ENCODE measurements at regions not wholly inside any gene's neighbourhood (a gene's known extent, or its start where the extent isn't known, plus 50 kb on each side); places are given as distances from the start of the nearest gene placed in this dataset.

- ChIA-PET POLR2A (interaction anchor here (0.5 to 0.6 kb wide), 2 partner anchors 9 to 295 kb away, joined by 3 read pairs; no protein-coding TSS in a partner anchor), CTCF (interaction anchor here (0.6 to 1.4 kb wide), 12 partner anchors 8 to 319 kb away, joined by 3 to 9 read pairs (median 4); no protein-coding TSS in a partner anchor)
- no peaks in the 10 kb centered on the region for H3K36me3 Mint-ChIP-seq
- no peaks in the 10 kb centered on the region for H3K27me3 Mint-ChIP-seq (ENCODE audit: low read depth)
- TF ChIP-seq CTCF (IDR thresholded peaks at IDR 0.05) = peak; percentile 76
- no peak for TF ChIP-seq NR1H2 (CRISPR knock-in tag; IDR thresholded peaks at IDR 0.05)
- TF ChIP-seq MAX (CRISPR knock-in tag; IDR thresholded peaks at IDR 0.05) = no peak
- TF ChIP-seq HMGXB4 (CRISPR knock-in tag; IDR thresholded peaks at IDR 0.05) = no peak
- TF ChIP-seq ELF4 (CRISPR knock-in tag; IDR thresholded peaks at IDR 0.05; ENCODE audit: low read depth) = no peak
- TF ChIP-seq FOXP4 (CRISPR knock-in tag; IDR thresholded peaks at IDR 0.05) = no peak
- TF ChIP-seq ZNF423 (CRISPR knock-in tag; IDR thresholded peaks at IDR 0.05) = no peak
- H3K4me1 Mint-ChIP-seq = 0 out of 2 replicates have a peak, but pooled peaks cover 8% of the 10 kb centered on the region
- DNase-seq (ENCODE audit: low spot score) = no peak
- no peaks in the 10 kb centered on the region for H3K9me3 Mint-ChIP-seq
- no peak overlapping the region for H3K27ac Mint-ChIP-seq
- ATAC-seq = no peak
- H3K4me3 Mint-ChIP-seq = no peak overlapping the region
Observed at GRCh38 chr10:55091691-55092328, 290.8 kb upstream of the PCDH15 start.

DNA sequence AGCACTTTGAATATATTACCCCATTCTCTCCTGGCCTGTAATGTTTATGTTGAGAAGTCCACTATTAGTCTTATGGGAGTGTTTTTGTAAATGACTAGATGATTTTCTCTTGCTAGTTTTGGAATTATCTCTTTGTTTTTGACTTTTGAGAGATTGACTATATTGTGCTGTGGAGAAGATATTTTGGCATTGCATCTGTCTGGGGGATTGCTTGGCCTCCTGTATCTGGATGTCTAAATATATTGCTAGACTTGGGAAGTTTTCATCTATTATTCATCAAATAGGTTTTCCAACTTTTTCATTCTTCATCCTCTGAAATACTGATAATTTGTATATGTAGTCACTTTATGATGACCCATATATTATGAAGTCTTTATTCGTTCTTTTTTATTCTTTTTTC lies 277.1 kb upstream of the PCDH15 start:
- no peak for ATAC-seq
- Mint-ChIP-seq H3K36me3 (no peaks in the 10 kb centered on the region), H3K27me3 (ENCODE audit: low read depth) (no peaks in the 10 kb centered on the region), H3K27ac (no peak overlapping the region), H3K4me3 (no peak overlapping the region), H3K9me3 (peaks cover 12% of the 10 kb centered on the region; the same call in 1 of the 2 replicates), H3K4me1 (peaks cover 7% of the 10 kb centered on the region)
- DNase-seq (ENCODE audit: low spot score) = no peak
- ChIA-PET CTCF (no interaction called here), POLR2A (no interaction called here)
- TF ChIP-seq FOXP1 (CRISPR knock-in tag; IDR thresholded peaks at IDR 0.05; ENCODE audit: borderline replicate concordance) = no peak
- no peak for TF ChIP-seq USF2 (CRISPR knock-in tag; IDR thresholded peaks at IDR 0.05)
- TF ChIP-seq ZBTB21 (CRISPR knock-in tag; IDR thresholded peaks at IDR 0.05; ENCODE audit: borderline replicate concordance) = no peak
- TF ChIP-seq AR (CRISPR knock-in tag; IDR thresholded peaks at IDR 0.05) = no peak
- no peak for TF ChIP-seq JAZF1 (CRISPR knock-in tag; IDR thresholded peaks at IDR 0.05)
- TF ChIP-seq ETV6 (CRISPR knock-in tag; IDR thresholded peaks at IDR 0.05) = no peak
- TF ChIP-seq OVOL2 (CRISPR knock-in tag; IDR thresholded peaks at IDR 0.05; ENCODE audit: borderline replicate concordance) = no peak
- TF ChIP-seq EMX1 (CRISPR knock-in tag; IDR thresholded peaks at IDR 0.05) = no peak
- no peak for TF ChIP-seq ATF6 (CRISPR knock-in tag; IDR thresholded peaks at IDR 0.05)
- TF ChIP-seq ATF3 (CRISPR knock-in tag; conservative IDR thresholded peaks at IDR 0.05) = no peak
- no peak for TF ChIP-seq TP53 (CRISPR knock-in tag; IDR thresholded peaks at IDR 0.05)
- no peak for TF ChIP-seq ZBTB43 (CRISPR knock-in tag; IDR thresholded peaks at IDR 0.05)
- TF ChIP-seq NFYB (CRISPR knock-in tag; conservative IDR thresholded peaks at IDR 0.05; ENCODE audit: low read depth) = no peak

Measured in WTC11 (cell line).